H1 (cell line): ENCODE measurements at regions not wholly inside any gene's neighbourhood (a gene's known extent, or its start where the extent isn't known, plus 50 kb on each side); places are given as distances from the start of the nearest gene placed in this dataset.
"Not testable (repeated sequence)": the region's sequence is repeated elsewhere in the genome, so short reads cannot be mapped to it uniquely, and the experiment has no call there.

ENCODE experiments used
- CTCF ChIA-PET: fragments of 300-600 bp; sonication (Branson Sonifier 250); formaldehyde crosslinking; loops from one replicate; lab custom pipeline; 2021; ENCODE audit not compliant: partially characterized antibody; lab: Charles Lee
- POLR2A ChIA-PET: fragments of 300-600 bp; sonication (Branson Sonifier 250); formaldehyde crosslinking; loops from one replicate; lab custom pipeline; 2021; ENCODE audit warnings: inconsistent platforms; ENCODE audit not compliant: partially characterized antibody; lab: Charles Lee
- DNase-seq, 2 experiments: peaks; one replicate each; pipeline versions ENCODE4 v3.0.0 to v3.0.0-alpha.2; 2010 to 2022; ENCODE audit warnings: low spot score in 2 of 2, low read depth in 1 of 2, mixed read lengths in 1 of 2
- FAIRE-seq: peaks from 2 replicates; lab custom pipeline; 2011; peaks lifted over from hg19 to GRCh38; lab: Jason Lieb, UNC
- H2AFZ ChIP-seq: 2 replicates; pipeline ENCODE4 v1.8.1; 2012; ENCODE audit warnings: low read length, inconsistent platforms
- H2AK5ac ChIP-seq: 2 replicates; pipeline ENCODE4 v1.6.1; 2013; ENCODE audit warnings: low read depth, low read length
- H2BK120ac ChIP-seq: replicated peaks from 2 replicates; pipeline ENCODE3; 2013; ENCODE audit warnings: low read depth, low read length, inconsistent platforms
- H2BK12ac ChIP-seq: 2 replicates; pipeline ENCODE4 v1.6.1; 2013; ENCODE audit warnings: low read depth, low read length
- H2BK15ac ChIP-seq: 2 replicates; pipeline ENCODE4 v1.6.1; 2013; ENCODE audit warnings: low read length
- H2BK20ac ChIP-seq: 2 replicates; pipeline ENCODE4 v1.6.1; 2013; ENCODE audit warnings: low read length
- H2BK5ac ChIP-seq: 2 replicates; pipeline ENCODE4 v1.6.1; 2013; ENCODE audit warnings: low read depth, low read length
- H3K14ac ChIP-seq: 2 replicates; pipeline ENCODE4 v1.6.1; 2013; ENCODE audit warnings: inconsistent platforms; ENCODE audit not compliant: insufficient read length
- H3K18ac ChIP-seq: 2 replicates; pipeline ENCODE4 v1.6.1; 2013; ENCODE audit warnings: low read length; ENCODE audit errors: extremely low read depth
- H3K23ac ChIP-seq: 2 replicates; pipeline ENCODE4 v1.6.1; 2013; ENCODE audit warnings: inconsistent platforms; ENCODE audit not compliant: insufficient read length
- H3K23me2 ChIP-seq: 2 replicates; pipeline ENCODE4 v1.6.1; 2013; ENCODE audit warnings: low read depth, low read length
- H3K27ac ChIP-seq: 2 replicates; pipeline ENCODE4 v1.6.1; 2011; ENCODE audit warnings: low read depth, low read length, inconsistent platforms
- H3K27me3 ChIP-seq, 4 experiments: replicated peaks in 1 of 4; 1 replicate in 1 of 4; 2 replicates in 3 of 4; pipeline versions ENCODE4 v1.6.1 to v1.8.1; 2011 to 2013; ENCODE audit warnings: low read length in 3 of 4, mild to moderate bottlenecking in 3 of 4, inconsistent platforms in 2 of 4, mixed read lengths in 2 of 4, moderate library complexity in 1 of 4; ENCODE audit not compliant: control insufficient read depth in 3 of 4, insufficient read depth in 3 of 4; ENCODE audit errors: extremely low read depth in 1 of 4
- H3K36me3 ChIP-seq, 4 experiments: 2 replicates each; pipeline versions ENCODE4 v1.6.1 to v1.8.1; 2011 to 2013; ENCODE audit warnings: mild to moderate bottlenecking in 4 of 4, low read length in 3 of 4, moderate library complexity in 2 of 4, control low read depth in 1 of 4, inconsistent platforms in 1 of 4; ENCODE audit not compliant: insufficient read depth in 4 of 4, control insufficient read depth in 2 of 4
- H3K4ac ChIP-seq: replicated peaks from 2 replicates; pipeline ENCODE3; 2013; ENCODE audit warnings: low read length, low read depth, mixed read lengths, inconsistent platforms; ENCODE audit not compliant: insufficient read length
- H3K4me1 ChIP-seq, 4 experiments: replicated peaks in 1 of 4; 1 replicate in 1 of 4; 2 replicates in 3 of 4; pipeline versions ENCODE4 v1.6.1 to v1.8.1; 2011 to 2013; ENCODE audit warnings: low read length in 3 of 4, inconsistent platforms in 2 of 4, mixed read lengths in 1 of 4; ENCODE audit not compliant: insufficient read depth in 4 of 4, control insufficient read depth in 3 of 4
- H3K4me2 ChIP-seq, 2 experiments: 2 replicates each; pipeline versions ENCODE4 v1.6.1 to v1.8.1; 2011 to 2013; ENCODE audit warnings: low read depth in 2 of 2, low read length in 2 of 2, control low read depth in 1 of 2, inconsistent platforms in 1 of 2, mild to moderate bottlenecking in 1 of 2; ENCODE audit not compliant: insufficient read depth in 1 of 2
- H3K4me3 ChIP-seq, 4 experiments: fragments of 200-600, 300-600 bp in 1 of 4; sonication (generic), shearing (Covaris generic), sonication (Bioruptor Twin) in 1 of 4; 2 replicates each; pipeline versions ENCODE4 v1.5.1 to v1.8.1; 2011 to 2016; ENCODE audit warnings: low read length in 4 of 4, low read depth in 3 of 4, control low read depth in 2 of 4, inconsistent platforms in 2 of 4, mild to moderate bottlenecking in 2 of 4, mixed read lengths in 1 of 4, moderate library complexity in 1 of 4; ENCODE audit not compliant: insufficient read depth in 2 of 4; ENCODE audit errors: extremely low read depth in 1 of 4
- H3K56ac ChIP-seq: replicated peaks from 2 replicates; pipeline ENCODE3; 2013; ENCODE audit warnings: low read depth, mild to moderate bottlenecking, mixed read lengths, low read length, inconsistent platforms; ENCODE audit not compliant: insufficient read length
- H3K79me1 ChIP-seq: 2 replicates; pipeline ENCODE4 v1.6.1; 2013; ENCODE audit warnings: low read depth, low read length, control low read depth
- H3K79me2 ChIP-seq, 2 experiments: 2 replicates each; pipeline versions ENCODE4 v1.6.1 to v1.8.1; 2012 to 2013; ENCODE audit warnings: low read length in 2 of 2, mild to moderate bottlenecking in 2 of 2, inconsistent platforms in 1 of 2; ENCODE audit not compliant: insufficient read depth in 2 of 2, control insufficient read depth in 1 of 2
- H3K9ac ChIP-seq, 4 experiments: replicated peaks in 1 of 4; 1 replicate in 1 of 4; 2 replicates in 3 of 4; pipeline versions ENCODE4 v1.6.1 to v1.8.1; 2011 to 2013; ENCODE audit warnings: low read depth in 3 of 4, low read length in 3 of 4, control low read depth in 2 of 4, mild to moderate bottlenecking in 2 of 4, moderate library complexity in 2 of 4, inconsistent platforms in 1 of 4; ENCODE audit errors: extremely low read depth in 1 of 4
- H3K9me3 ChIP-seq, 2 experiments: 2 replicates each; pipeline versions ENCODE4 v1.6.1 to v1.8.1; 2012 to 2013; ENCODE audit warnings: mild to moderate bottlenecking in 2 of 2, moderate library complexity in 2 of 2, control low read depth in 1 of 2, inconsistent platforms in 1 of 2, low read depth in 1 of 2, low read length in 1 of 2, mixed read lengths in 1 of 2; ENCODE audit not compliant: insufficient read depth in 2 of 2
- H4K20me1 ChIP-seq, 2 experiments: replicated peaks in 1 of 2; 2 replicates each; pipeline versions ENCODE3 to v1.8.1; 2011 to 2013; ENCODE audit warnings: inconsistent platforms in 2 of 2, low read length in 2 of 2, mild to moderate bottlenecking in 1 of 2; ENCODE audit not compliant: insufficient read depth in 2 of 2, control insufficient read depth in 1 of 2
- H4K5ac ChIP-seq: 2 replicates; pipeline ENCODE4 v1.6.1; 2013; ENCODE audit warnings: low read length, low read depth, mixed read lengths, inconsistent platforms; ENCODE audit not compliant: insufficient read length
- H4K8ac ChIP-seq: 2 replicates; pipeline ENCODE4 v1.8.0; 2013; ENCODE audit warnings: mild to moderate bottlenecking, moderate library complexity, low read length, inconsistent platforms; ENCODE audit not compliant: insufficient read depth; ENCODE audit errors: extremely low read depth
- H4K91ac ChIP-seq: replicated peaks from 2 replicates; pipeline ENCODE3; 2013; ENCODE audit warnings: low read length, mixed read lengths, inconsistent platforms; ENCODE audit not compliant: insufficient read length
- whole genome bisulfite sequencing, 2 experiments: shearing (Covaris generic) in 1 of 2; methylation state at CpG; one replicate each; pipeline versions ENCODE4 v1.1.6 to v1.1.7; 2013 to 2015; ENCODE audit warnings: low lambda C conversion rate in 2 of 2, mixed read lengths in 2 of 2, inconsistent platforms in 1 of 2, low coverage in 1 of 2, missing lambda C conversion rate in 1 of 2; ENCODE audit not compliant: insufficient replicate concordance in 2 of 2, insufficient coverage in 1 of 2, insufficient read length in 1 of 2; ENCODE audit errors: extremely low coverage in 1 of 2, missing lambda C conversion rate in 1 of 2; 5-methylcytosine and 5-hydroxymethylcytosine counted together

DNA sequence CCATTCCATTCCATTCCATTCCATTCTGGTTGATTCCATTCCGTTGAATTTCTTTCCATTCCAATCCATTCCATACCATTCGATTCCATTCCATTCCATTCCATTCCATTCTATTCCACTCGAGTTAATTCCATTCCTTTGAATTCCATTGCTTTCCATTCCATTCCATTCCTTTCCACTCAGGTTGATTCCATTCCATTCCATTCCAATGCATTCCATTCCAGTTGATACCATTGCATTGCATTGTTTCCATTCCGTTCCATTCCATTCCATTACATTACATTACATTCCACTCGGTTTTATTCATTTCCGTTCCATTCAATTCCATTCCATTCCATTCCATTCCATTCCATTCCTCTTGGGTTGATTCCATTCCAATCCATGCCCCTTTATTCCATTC is 161.5 kb downstream of the CWH43 start:
- H2BK15ac ChIP-seq, H2BK120ac ChIP-seq, H3K18ac ChIP-seq, H2AFZ ChIP-seq, H3K79me1 ChIP-seq, H2BK12ac ChIP-seq, FAIRE-seq, DNase-seq, H3K14ac ChIP-seq, H3K27ac ChIP-seq, H4K5ac ChIP-seq, POLR2A ChIA-PET, H4K91ac ChIP-seq, CTCF ChIA-PET, H2BK20ac ChIP-seq, H3K4ac ChIP-seq, H4K20me1 ChIP-seq, H3K23ac ChIP-seq, H3K79me2 ChIP-seq, H3K9ac ChIP-seq, H3K4me2 ChIP-seq, H2BK5ac ChIP-seq, H3K27me3 ChIP-seq, H4K8ac ChIP-seq, H3K4me1 ChIP-seq, H3K36me3 ChIP-seq, H2AK5ac ChIP-seq, H3K56ac ChIP-seq: not testable (repeated sequence)
- Histone ChIP-seq H3K23me2 (peaks cover 47% of the 10 kb centered on the region), H3K4me3 (peak overlapping the region in 1 of 4 experiments; percentile 8; a peak in 1 of 8 replicates), H3K9me3 (peaks cover 21 to 87% of the 10 kb centered on the region in 2 experiments)
- 50 to 100% methylated on average over 3 to 6 of the region's 6 CpGs for WGBS, 2 experiments
